ENCODE measurements at regions not wholly inside any gene's neighbourhood (a gene's known extent, or its start where the extent isn't known, plus 50 kb on each side); places are given as distances from the start of the nearest gene placed in this dataset.

DNA sequence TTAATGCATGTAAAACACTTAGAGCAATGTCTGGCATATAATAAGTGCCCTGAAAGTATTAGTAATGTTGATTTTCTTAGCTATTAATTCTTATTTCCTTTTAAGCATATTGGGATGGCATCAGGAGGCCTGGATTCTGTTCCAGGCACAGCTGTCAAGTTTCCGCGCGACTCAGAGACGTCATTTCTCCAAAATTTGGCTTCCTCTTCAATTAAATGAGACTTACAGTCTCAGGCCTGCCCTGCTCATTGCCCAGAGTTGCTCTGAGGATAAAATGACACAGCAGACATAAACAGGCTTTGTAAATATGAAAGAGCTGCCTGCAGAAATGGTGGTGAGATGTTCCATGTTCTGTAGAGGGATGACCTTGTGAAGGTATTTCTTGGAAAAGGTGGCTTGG is 159.8 kb upstream of the GLRA1 start:
- no peak for ATAC-seq
- intact Hi-C loops (cut with DNase I; ENCODE audit: low total_unique reads): no loop called here
- DNase-seq: no peak
- H3K27ac ChIP-seq: no peak overlapping the region
- no peaks in the 10 kb centered on the region for H3K9me3 ChIP-seq
- no peak overlapping the region for H3K4me3 ChIP-seq
- in situ Hi-C loops (cut with MboI; ENCODE audit: low sequenced_read_pairs in 4 of 4): no loop called here
- TF ChIP-seq, protein P1, sequence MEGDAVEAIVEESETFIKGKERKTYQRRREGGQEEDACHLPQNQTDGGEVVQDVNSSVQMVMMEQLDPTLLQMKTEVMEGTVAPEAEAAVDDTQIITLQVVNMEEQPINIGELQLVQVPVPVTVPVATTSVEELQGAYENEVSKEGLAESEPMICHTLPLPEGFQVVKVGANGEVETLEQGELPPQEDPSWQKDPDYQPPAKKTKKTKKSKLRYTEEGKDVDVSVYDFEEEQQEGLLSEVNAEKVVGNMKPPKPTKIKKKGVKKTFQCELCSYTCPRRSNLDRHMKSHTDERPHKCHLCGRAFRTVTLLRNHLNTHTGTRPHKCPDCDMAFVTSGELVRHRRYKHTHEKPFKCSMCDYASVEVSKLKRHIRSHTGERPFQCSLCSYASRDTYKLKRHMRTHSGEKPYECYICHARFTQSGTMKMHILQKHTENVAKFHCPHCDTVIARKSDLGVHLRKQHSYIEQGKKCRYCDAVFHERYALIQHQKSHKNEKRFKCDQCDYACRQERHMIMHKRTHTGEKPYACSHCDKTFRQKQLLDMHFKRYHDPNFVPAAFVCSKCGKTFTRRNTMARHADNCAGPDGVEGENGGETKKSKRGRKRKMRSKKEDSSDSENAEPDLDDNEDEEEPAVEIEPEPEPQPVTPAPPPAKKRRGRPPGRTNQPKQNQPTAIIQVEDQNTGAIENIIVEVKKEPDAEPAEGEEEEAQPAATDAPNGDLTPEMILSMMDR (IDR thresholded peaks at IDR 0.05 in 4 of 5, conservative IDR thresholded peaks at IDR 0.05 in 1 of 5): no peak
- no peak for TF ChIP-seq POLR2A (IDR thresholded peaks at IDR 0.05)
- H3K27me3 ChIP-seq: no peaks in the 10 kb centered on the region
- no peaks in the 10 kb centered on the region for H3K36me3 ChIP-seq
- H3K4me1 ChIP-seq: no peaks in the 10 kb centered on the region

DNA sequence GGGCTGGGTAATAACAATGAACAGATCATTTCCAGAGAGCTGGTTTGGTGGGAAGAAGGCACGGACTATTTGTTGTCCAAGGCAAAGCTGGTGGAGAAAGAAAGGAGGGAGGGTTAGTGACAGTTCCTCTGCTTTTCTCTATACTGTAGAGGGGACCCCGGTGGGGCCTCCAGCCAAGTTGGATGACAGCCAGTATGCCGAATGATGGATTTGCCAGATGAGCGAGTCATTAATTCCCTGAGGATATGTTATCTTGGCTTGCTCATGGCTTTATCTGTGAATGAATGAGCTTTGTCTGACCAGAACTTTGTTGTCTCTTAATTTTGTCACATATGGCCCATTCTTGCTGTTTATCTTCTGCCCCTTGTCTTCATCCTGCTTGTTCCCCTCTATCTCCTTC is 158.6 kb upstream of the GLRA1 start:
- no peak for ATAC-seq

DNA sequence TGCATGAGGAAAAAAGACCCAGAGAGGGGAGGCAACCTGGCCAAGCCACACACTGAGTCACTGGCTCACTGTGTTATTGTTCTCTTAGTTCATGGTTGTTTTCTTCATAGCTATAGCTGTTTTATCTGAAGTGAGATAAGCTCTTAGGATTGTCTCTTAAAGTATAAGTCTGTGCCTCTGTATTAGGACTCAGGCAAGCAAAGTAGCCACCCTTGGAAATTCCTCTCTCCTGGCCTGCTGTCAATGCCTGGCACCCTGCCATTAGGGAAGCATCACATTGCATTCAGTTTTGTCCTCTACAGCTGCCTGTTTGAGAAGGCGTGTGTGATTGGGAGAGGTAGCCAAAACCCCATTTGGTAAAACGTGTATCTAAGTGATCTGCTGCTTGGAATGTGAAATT is 147.4 kb upstream of the GLRA1 start:
- H3K4me1 ChIP-seq: no peaks in the 10 kb centered on the region
- in situ Hi-C loops (cut with MboI; ENCODE audit: low sequenced_read_pairs in 4 of 4): no loop called here
- H3K27ac ChIP-seq: no peak overlapping the region
- H3K4me3 ChIP-seq: no peak overlapping the region
- TF ChIP-seq, protein P1 (IDR thresholded peaks at IDR 0.05 in 4 of 5, conservative IDR thresholded peaks at IDR 0.05 in 1 of 5): no peak
- no peak for TF ChIP-seq POLR2A (IDR thresholded peaks at IDR 0.05)
- no peaks in the 10 kb centered on the region for H3K9me3 ChIP-seq
- intact Hi-C loops (cut with DNase I; ENCODE audit: low total_unique reads): no loop called here
- H3K27me3 ChIP-seq: no peaks in the 10 kb centered on the region
- no peak for ATAC-seq
- DNase-seq: no peak
- H3K36me3 ChIP-seq: no peaks in the 10 kb centered on the region

More for the DNA sequence above, 158.6 kb upstream of the GLRA1 start:
- H3K4me1 ChIP-seq: no peaks in the 10 kb centered on the region
- no peak for TF ChIP-seq POLR2A (IDR thresholded peaks at IDR 0.05)
- TF ChIP-seq, protein P1 (IDR thresholded peaks at IDR 0.05 in 4 of 5, conservative IDR thresholded peaks at IDR 0.05 in 1 of 5): no peak
- no peak for DNase-seq
- H3K27ac ChIP-seq: no peak overlapping the region
- H3K36me3 ChIP-seq: no peaks in the 10 kb centered on the region
- H3K27me3 ChIP-seq: no peaks in the 10 kb centered on the region
- no peak overlapping the region for H3K4me3 ChIP-seq
- intact Hi-C loops (cut with DNase I; ENCODE audit: low total_unique reads): no loop called here
- in situ Hi-C loops (cut with MboI; ENCODE audit: low sequenced_read_pairs in 4 of 4): no loop called here
- no peaks in the 10 kb centered on the region for H3K9me3 ChIP-seq

DNA sequence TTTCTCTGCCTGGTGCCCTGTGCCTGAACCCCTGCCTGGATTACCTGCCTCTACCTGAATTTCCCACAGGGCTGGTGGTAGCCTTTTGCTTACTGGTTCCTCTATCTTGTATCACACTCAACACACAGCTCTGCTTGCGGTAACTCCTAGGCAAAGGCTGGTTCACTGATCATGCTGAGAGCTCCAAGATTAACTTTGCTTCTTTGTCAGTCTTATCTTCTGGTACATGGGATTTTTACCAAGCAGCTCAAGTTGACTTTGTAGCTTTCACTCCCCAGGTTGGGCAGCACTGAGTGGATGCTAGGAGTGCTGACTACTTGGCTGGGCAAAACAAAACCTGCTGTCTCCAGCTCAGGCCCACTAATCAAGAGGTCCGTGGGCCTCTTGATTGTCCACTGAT is 145.9 kb upstream of the GLRA1 start:
- Histone ChIP-seq H3K27me3 (no peaks in the 10 kb centered on the region), H3K9me3 (no peaks in the 10 kb centered on the region), H3K27ac (no peak overlapping the region), H3K4me3 (no peak overlapping the region), H3K36me3 (no peaks in the 10 kb centered on the region), H3K4me1 (no peaks in the 10 kb centered on the region)
- no peak for TF ChIP-seq POLR2A (IDR thresholded peaks at IDR 0.05)
- TF ChIP-seq, protein P1 (IDR thresholded peaks at IDR 0.05 in 4 of 5, conservative IDR thresholded peaks at IDR 0.05 in 1 of 5): no peak
- no peak for DNase-seq
- in situ Hi-C loops (cut with MboI; ENCODE audit: low sequenced_read_pairs in 4 of 4) (no loop called here), intact Hi-C loops (cut with DNase I; ENCODE audit: low total_unique reads) (no loop called here)
- no peak for ATAC-seq

DNA sequence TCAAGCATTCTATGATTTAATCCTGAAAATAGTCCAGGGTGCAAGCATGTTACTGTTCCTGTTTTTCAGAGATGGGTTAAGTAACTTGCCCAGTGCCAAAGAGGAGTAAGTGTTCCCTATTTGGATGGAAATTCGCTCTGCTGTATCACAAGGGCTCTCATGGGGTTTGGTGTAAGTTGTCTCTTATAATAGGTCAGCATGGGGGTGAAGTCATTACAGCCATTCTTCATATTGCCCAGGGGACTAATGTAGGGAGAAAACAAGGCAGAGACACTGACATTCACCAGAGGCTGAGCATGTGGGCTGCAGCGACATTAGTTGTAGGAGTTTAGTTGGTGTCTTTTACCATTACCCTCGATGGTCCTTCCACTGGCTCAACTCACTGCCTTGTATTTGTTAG is 142.1 kb upstream of the GLRA1 start:
- ATAC-seq (no peak), DNase-seq (no peak)
- no peak overlapping the region for H3K27ac ChIP-seq
- H3K36me3 ChIP-seq: no peaks in the 10 kb centered on the region
- TF ChIP-seq POLR2A (IDR thresholded peaks at IDR 0.05): no peak
- TF ChIP-seq, protein P1 (IDR thresholded peaks at IDR 0.05 in 4 of 5, conservative IDR thresholded peaks at IDR 0.05 in 1 of 5): no peak
- H3K4me3 ChIP-seq: no peak overlapping the region
- no peaks in the 10 kb centered on the region for H3K4me1 ChIP-seq
- H3K9me3 ChIP-seq: no peaks in the 10 kb centered on the region
- no peaks in the 10 kb centered on the region for H3K27me3 ChIP-seq
- in situ Hi-C loops (cut with MboI; ENCODE audit: low sequenced_read_pairs in 4 of 4) (no loop called here), intact Hi-C loops (cut with DNase I; ENCODE audit: low total_unique reads) (no loop called here)
